ENCODE measurements at regions not wholly inside any gene's neighbourhood (a gene's known extent, or its start where the extent isn't known, plus 50 kb on each side); places are given as distances from the start of the nearest gene placed in this dataset.
"Not testable (repeated sequence)": the region's sequence is repeated elsewhere in the genome, so short reads cannot be mapped to it uniquely, and the experiment has no call there.

DNA sequence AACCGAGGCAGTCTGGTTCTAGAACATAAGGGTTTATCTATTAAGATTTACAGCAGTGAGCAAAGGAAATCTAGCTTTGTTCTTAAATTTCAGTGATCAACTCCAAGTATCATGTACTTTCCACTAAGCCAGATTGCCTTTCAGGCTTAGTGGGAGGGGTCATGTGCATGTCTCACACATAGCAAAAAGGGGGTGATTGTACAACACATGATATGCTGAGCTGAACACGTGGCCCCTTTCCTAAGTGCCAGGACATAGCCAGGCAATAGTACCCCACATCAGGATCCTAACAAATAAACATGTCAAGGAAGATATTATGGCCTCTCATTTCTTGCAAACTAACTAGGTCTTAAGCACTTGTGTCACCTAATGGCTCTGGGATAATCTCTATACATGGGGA, 347.2 kb downstream of the C12orf75 start:
- Mint-ChIP-seq H3K9me3 (no peaks in the 10 kb centered on the region), H3K36me3 (no peaks in the 10 kb centered on the region), H3K4me3 (no peak overlapping the region), H3K27ac (no peak overlapping the region), H3K4me1 (peaks cover 0 to 4% of the 10 kb centered on the region in 2 donors), H3K27me3 (ENCODE audit: low read depth in 2 of 2) (peaks cover 0 to 3% of the 10 kb centered on the region in 2 donors)
- peak in 1 of 3 donors; percentile 35 for ATAC-seq
- Histone ChIP-seq H3K36me3 (ENCODE audit: control insufficient read depth, insufficient read depth, low read length) (no peaks in the 10 kb centered on the region), H3K27ac (ENCODE audit: low read length) (no peak overlapping the region), H3K9me3 (ENCODE audit: control insufficient read depth, insufficient read depth, low read length) (no peaks in the 10 kb centered on the region), H3K27me3 (ENCODE audit: control insufficient read depth, insufficient read depth, low read length) (no peaks in the 10 kb centered on the region), H3K4me3 (ENCODE audit: low read length) (no peak overlapping the region), H3K4me1 (ENCODE audit: control insufficient read depth, insufficient read depth, low read length) (no peaks in the 10 kb centered on the region)
- 83% methylated on average over 2 of the region's 2 CpGs for WGBS (ENCODE audit: insufficient coverage)
- TF ChIP-seq, protein P1, sequence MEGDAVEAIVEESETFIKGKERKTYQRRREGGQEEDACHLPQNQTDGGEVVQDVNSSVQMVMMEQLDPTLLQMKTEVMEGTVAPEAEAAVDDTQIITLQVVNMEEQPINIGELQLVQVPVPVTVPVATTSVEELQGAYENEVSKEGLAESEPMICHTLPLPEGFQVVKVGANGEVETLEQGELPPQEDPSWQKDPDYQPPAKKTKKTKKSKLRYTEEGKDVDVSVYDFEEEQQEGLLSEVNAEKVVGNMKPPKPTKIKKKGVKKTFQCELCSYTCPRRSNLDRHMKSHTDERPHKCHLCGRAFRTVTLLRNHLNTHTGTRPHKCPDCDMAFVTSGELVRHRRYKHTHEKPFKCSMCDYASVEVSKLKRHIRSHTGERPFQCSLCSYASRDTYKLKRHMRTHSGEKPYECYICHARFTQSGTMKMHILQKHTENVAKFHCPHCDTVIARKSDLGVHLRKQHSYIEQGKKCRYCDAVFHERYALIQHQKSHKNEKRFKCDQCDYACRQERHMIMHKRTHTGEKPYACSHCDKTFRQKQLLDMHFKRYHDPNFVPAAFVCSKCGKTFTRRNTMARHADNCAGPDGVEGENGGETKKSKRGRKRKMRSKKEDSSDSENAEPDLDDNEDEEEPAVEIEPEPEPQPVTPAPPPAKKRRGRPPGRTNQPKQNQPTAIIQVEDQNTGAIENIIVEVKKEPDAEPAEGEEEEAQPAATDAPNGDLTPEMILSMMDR (IDR thresholded peaks at IDR 0.05), result no peak
- intact Hi-C loops (cut with micrococcal nuclease), result no loop called here
- no peak for DNase-seq

DNA sequence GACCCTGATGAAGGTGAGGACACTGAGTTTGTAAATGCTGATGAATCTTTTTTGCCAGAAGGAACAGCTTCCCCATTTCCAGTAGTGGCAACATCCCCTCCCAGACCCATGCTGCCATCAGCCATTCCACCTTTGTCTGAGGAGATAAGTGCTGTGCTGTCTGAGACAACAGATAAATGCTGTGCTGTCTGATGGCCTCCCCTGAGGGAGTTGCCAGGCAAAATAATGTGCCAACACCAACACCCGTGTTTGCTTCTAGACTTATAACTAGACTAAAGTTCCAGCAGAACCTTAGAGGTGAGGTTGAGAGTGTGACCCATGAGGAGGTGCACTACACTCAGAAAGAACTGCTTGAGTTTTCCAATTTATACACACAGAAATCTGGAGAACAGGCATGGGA, 349.5 kb downstream of the C12orf75 start:
- Histone ChIP-seq H3K4me3 (ENCODE audit: low read length) (no peak overlapping the region), H3K27me3 (ENCODE audit: control insufficient read depth, insufficient read depth, low read length) (no peaks in the 10 kb centered on the region), H3K9me3 (ENCODE audit: control insufficient read depth, insufficient read depth, low read length) (no peaks in the 10 kb centered on the region), H3K4me1 (ENCODE audit: control insufficient read depth, insufficient read depth, low read length) (no peaks in the 10 kb centered on the region), H3K36me3 (ENCODE audit: control insufficient read depth, insufficient read depth, low read length) (no peaks in the 10 kb centered on the region), H3K27ac (ENCODE audit: low read length) (no peak overlapping the region)
- Mint-ChIP-seq H3K27ac (no peak overlapping the region), H3K9me3 (peaks cover 0 to 2% of the 10 kb centered on the region in 2 donors), H3K27me3 (ENCODE audit: low read depth in 2 of 2) (no peaks in the 10 kb centered on the region), H3K4me3 (no peak overlapping the region), H3K36me3 (no peaks in the 10 kb centered on the region), H3K4me1 (peaks cover 0 to 4% of the 10 kb centered on the region in 2 donors)
- no peak for ATAC-seq
- TF ChIP-seq, protein P1 (IDR thresholded peaks at IDR 0.05), result no peak
- DNase-seq, result no peak
- intact Hi-C loops (cut with micrococcal nuclease), result no loop called here
- WGBS (ENCODE audit: insufficient coverage), result 100% methylated on average over 1 of the region's 1 CpG

DNA sequence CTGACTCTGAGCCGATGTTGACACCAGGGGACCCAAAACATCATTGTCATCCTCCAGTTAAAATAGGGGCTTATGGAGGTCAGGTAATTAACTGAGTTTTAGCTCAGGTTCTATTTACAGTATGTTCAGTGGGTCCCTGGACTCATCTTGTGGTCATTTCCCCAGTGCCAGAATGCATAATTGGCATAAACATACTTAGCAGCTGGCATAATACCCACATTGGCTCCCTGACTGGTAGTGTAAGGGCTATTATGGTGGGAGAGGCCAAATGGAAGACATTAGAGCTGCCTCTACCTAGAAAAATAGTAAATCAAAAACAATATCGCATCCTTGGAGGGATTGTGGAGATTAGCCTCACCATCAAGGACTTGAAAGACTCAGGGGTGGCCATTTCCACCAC, 350.9 kb downstream of the C12orf75 start:
- WGBS (ENCODE audit: insufficient coverage), result 71% methylated on average over 1 of the region's 2 CpGs
- H3K4me1 ChIP-seq (ENCODE audit: control insufficient read depth, insufficient read depth, low read length), result no peaks in the 10 kb centered on the region
- Mint-ChIP-seq H3K27ac (no peak overlapping the region), H3K27me3 (ENCODE audit: low read depth in 2 of 2) (no peaks in the 10 kb centered on the region), H3K4me1 (peaks cover 0 to 4% of the 10 kb centered on the region in 2 donors), H3K4me3 (no peak overlapping the region), H3K9me3 (peaks cover 0 to 2% of the 10 kb centered on the region in 2 donors), H3K36me3 (no peaks in the 10 kb centered on the region)
- H3K9me3 ChIP-seq (ENCODE audit: control insufficient read depth, insufficient read depth, low read length), result no peaks in the 10 kb centered on the region
- no peak overlapping the region for H3K4me3 ChIP-seq (ENCODE audit: low read length)
- H3K27me3 ChIP-seq (ENCODE audit: control insufficient read depth, insufficient read depth, low read length), result no peaks in the 10 kb centered on the region
- no peak for DNase-seq
- no peak overlapping the region for H3K27ac ChIP-seq (ENCODE audit: low read length)
- no peaks in the 10 kb centered on the region for H3K36me3 ChIP-seq (ENCODE audit: control insufficient read depth, insufficient read depth, low read length)
- TF ChIP-seq, protein P1 (IDR thresholded peaks at IDR 0.05), result no peak
- intact Hi-C loops (cut with micrococcal nuclease), result no loop called here
- no peak for ATAC-seq

DNA sequence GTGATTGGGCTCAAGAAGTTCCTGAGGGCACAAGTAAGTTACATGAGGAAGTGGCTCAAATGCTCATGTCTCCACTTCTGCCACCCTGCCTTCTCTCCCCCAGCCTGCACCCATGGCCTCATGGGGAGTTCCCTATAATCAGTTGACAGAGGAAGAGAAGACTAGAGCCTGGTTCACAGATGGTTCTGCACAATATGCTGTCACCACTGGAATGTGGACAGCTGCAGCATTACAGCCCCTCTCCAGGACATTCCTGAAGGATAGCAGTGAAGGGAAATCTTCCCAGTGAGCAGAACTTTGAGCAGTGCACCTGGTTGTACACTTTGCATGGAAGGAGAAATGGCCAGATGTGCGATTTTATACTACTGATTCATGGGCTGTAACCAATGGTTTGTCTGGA, 352.3 kb downstream of the C12orf75 start:
- intact Hi-C loops (cut with micrococcal nuclease); ATAC-seq; H3K4me1 Mint-ChIP-seq; H3K27ac Mint-ChIP-seq; H3K9me3 ChIP-seq (ENCODE audit: control insufficient read depth, insufficient read depth, low read length); DNase-seq; H3K4me3 Mint-ChIP-seq; H3K4me3 ChIP-seq (ENCODE audit: low read length); H3K27me3 Mint-ChIP-seq (ENCODE audit: low read depth in 2 of 2); H3K4me1 ChIP-seq (ENCODE audit: control insufficient read depth, insufficient read depth, low read length); H3K36me3 ChIP-seq (ENCODE audit: control insufficient read depth, insufficient read depth, low read length); H3K27ac ChIP-seq (ENCODE audit: low read length); H3K9me3 Mint-ChIP-seq; H3K36me3 Mint-ChIP-seq; H3K27me3 ChIP-seq (ENCODE audit: control insufficient read depth, insufficient read depth, low read length): not testable (repeated sequence)
- WGBS (ENCODE audit: insufficient coverage), result 62% methylated on average over 1 of the region's 1 CpG

DNA sequence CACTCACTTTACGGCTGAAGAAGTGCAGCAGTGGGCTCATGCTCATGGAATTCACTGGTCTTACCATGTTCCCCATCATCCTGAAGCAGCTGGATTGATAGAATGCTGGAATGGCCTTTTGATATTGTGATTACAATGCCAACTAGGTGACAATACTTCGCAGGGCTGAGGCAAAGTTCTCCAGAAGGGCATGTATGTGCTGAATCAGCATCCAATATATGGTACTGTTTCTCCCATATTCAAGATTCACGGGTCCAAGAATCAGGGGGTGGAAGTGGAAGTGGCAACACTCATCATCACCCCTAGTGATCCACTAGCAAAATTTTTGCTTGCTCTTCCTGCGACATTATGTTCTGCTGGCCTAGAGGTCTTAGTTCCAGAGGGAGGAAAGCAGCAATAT, 353.3 kb downstream of the C12orf75 start:
- H3K4me3 ChIP-seq (ENCODE audit: low read length); DNase-seq; intact Hi-C loops (cut with micrococcal nuclease); H3K4me1 Mint-ChIP-seq; H3K27ac Mint-ChIP-seq; H3K9me3 ChIP-seq (ENCODE audit: control insufficient read depth, insufficient read depth, low read length); H3K9me3 Mint-ChIP-seq; H3K27ac ChIP-seq (ENCODE audit: low read length); ATAC-seq; H3K4me3 Mint-ChIP-seq; H3K36me3 ChIP-seq (ENCODE audit: control insufficient read depth, insufficient read depth, low read length); H3K36me3 Mint-ChIP-seq; H3K27me3 Mint-ChIP-seq (ENCODE audit: low read depth in 2 of 2); H3K27me3 ChIP-seq (ENCODE audit: control insufficient read depth, insufficient read depth, low read length); H3K4me1 ChIP-seq (ENCODE audit: control insufficient read depth, insufficient read depth, low read length): not testable (repeated sequence)
- 84% methylated on average over 4 of the region's 4 CpGs for WGBS (ENCODE audit: insufficient coverage)

Measured in natural killer cell (primary cell).